ENCODE measurements at regions not wholly inside any gene's neighbourhood (a gene's known extent, or its start where the extent isn't known, plus 50 kb on each side); places are given as distances from the start of the nearest gene placed in this dataset.

DNA sequence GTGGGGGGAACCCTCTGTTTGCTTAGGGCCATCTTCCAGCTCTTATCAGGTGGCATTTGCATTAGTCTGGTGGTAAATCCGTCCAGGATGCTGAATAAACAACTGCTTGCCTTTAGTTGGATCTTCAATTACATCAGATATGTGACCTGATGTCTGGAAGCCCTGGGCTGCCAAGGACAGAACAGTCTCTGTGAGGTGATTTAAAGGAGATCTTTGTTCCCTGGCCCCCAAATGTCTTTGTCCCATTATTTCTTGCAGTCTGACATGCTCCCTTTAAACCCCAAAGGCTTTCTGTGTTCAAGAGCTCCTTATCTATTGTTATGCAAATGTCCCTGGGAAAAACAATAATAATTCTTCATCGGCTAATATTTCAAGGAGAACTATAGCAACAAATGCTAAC is 84.6 kb upstream of the SPTLC3 start:
- TF ChIP-seq SNRNP70 (optimal IDR thresholded peaks at IDR 0.05; ENCODE audit: low read depth, low read length) (no peak), THAP12 (CRISPR knock-in tag; IDR thresholded peaks at IDR 0.05) (no peak), POLR2AphosphoS5 (IDR thresholded peaks at IDR 0.05; ENCODE audit: control insufficient read depth, insufficient read depth, low read depth, low read length) (no peak)
